ENCODE measurements at regions not wholly inside any gene's neighbourhood (a gene's known extent, or its start where the extent isn't known, plus 50 kb on each side); places are given as distances from the start of the nearest gene placed in this dataset.

- Histone ChIP-seq H3K9me3 (ENCODE audit: control insufficient read depth in 5 of 5, low read length in 5 of 5) (no peaks in the 10 kb centered on the region), H3K27ac (ENCODE audit: low read depth, low read length) (no peak overlapping the region), H3K4me3 (ENCODE audit: low read depth in 1 of 5, low read length in 5 of 5) (no peak overlapping the region), H3K27me3 (ENCODE audit: control insufficient read depth in 5 of 5, insufficient read depth in 4 of 5, low read length in 5 of 5) (no peaks in the 10 kb centered on the region), H3K36me3 (ENCODE audit: control insufficient read depth in 5 of 5, insufficient read depth in 5 of 5, low read length in 5 of 5) (no peaks in the 10 kb centered on the region), H3K4me1 (ENCODE audit: control insufficient read depth in 5 of 5, insufficient read depth in 5 of 5, low read length in 5 of 5) (no peaks in the 10 kb centered on the region), H3K9ac (ENCODE audit: low read length in 5 of 5) (no peak overlapping the region)
Measured at GRCh38 chr14:85909581-85909980, 379.6 kb downstream of the FLRT2 start.

GRCh38 chr14:85907536-85907935 is 377.6 kb downstream of the FLRT2 start:
- Histone ChIP-seq H3K27ac (ENCODE audit: low read depth, low read length) (no peak overlapping the region), H3K9me3 (ENCODE audit: control insufficient read depth in 5 of 5, low read length in 5 of 5) (no peaks in the 10 kb centered on the region), H3K27me3 (ENCODE audit: control insufficient read depth in 5 of 5, insufficient read depth in 4 of 5, low read length in 5 of 5) (no peaks in the 10 kb centered on the region), H3K9ac (ENCODE audit: low read length in 5 of 5) (no peak overlapping the region), H3K4me3 (ENCODE audit: low read depth in 1 of 5, low read length in 5 of 5) (no peak overlapping the region), H3K36me3 (ENCODE audit: control insufficient read depth in 5 of 5, insufficient read depth in 5 of 5, low read length in 5 of 5) (no peaks in the 10 kb centered on the region), H3K4me1 (ENCODE audit: control insufficient read depth in 5 of 5, insufficient read depth in 5 of 5, low read length in 5 of 5) (no peaks in the 10 kb centered on the region)

DNA sequence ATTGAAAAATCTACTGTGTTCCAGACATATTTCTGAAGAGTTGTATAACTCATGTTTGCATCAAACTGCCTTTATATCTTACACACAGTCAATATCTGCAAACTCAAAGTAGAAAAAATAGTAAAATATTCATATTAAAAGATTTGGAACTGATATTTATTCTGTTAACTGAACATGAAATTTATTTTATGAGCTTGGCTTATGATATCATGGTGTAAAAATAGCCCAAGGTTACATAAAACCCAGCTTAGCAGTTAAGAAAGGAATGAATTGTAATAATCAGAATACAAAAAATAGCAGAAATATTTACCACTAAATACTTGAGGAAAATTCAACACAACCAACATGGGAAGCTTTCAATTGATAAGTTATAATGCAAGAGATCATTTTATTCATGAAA is 367.9 kb downstream of the FLRT2 start:
- H3K4me1 ChIP-seq (ENCODE audit: control insufficient read depth in 5 of 5, insufficient read depth in 5 of 5, low read length in 5 of 5), result no peaks in the 10 kb centered on the region
- no peak overlapping the region for H3K4me3 ChIP-seq (ENCODE audit: low read depth in 1 of 5, low read length in 5 of 5)
- H3K27ac ChIP-seq (ENCODE audit: low read depth, low read length), result no peak overlapping the region
- no peak overlapping the region for H3K9ac ChIP-seq (ENCODE audit: low read length in 5 of 5)
- H3K36me3 ChIP-seq (ENCODE audit: control insufficient read depth in 5 of 5, insufficient read depth in 5 of 5, low read length in 5 of 5), result no peaks in the 10 kb centered on the region
- no peaks in the 10 kb centered on the region for H3K27me3 ChIP-seq (ENCODE audit: control insufficient read depth in 5 of 5, insufficient read depth in 4 of 5, low read length in 5 of 5)
- no peaks in the 10 kb centered on the region for H3K9me3 ChIP-seq (ENCODE audit: control insufficient read depth in 5 of 5, low read length in 5 of 5)

DNA sequence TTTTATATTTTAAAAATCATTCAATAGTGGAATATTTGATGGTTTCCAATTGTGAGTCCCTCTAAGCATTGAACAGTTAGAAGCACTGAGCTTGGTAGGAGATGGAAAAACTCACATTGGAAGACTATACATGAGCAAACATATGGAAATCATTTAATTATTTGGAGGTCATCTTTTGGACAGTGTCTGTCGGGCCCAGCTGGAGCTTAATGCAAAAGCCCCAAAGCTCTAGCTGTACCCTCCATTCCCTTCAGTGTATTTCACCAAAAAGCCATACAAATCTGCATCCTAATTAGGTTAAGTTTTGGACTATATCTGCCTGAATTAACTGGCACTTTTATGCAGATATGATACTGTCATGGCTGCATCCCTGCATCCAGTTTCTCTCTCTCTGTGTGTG is 365.7 kb downstream of the FLRT2 start:
- Histone ChIP-seq H3K9ac (ENCODE audit: low read length in 5 of 5) (no peak overlapping the region), H3K4me3 (ENCODE audit: low read depth in 1 of 5, low read length in 5 of 5) (no peak overlapping the region), H3K27ac (ENCODE audit: low read depth, low read length) (no peak overlapping the region), H3K36me3 (ENCODE audit: control insufficient read depth in 5 of 5, insufficient read depth in 5 of 5, low read length in 5 of 5) (no peaks in the 10 kb centered on the region), H3K9me3 (ENCODE audit: control insufficient read depth in 5 of 5, low read length in 5 of 5) (no peaks in the 10 kb centered on the region), H3K27me3 (ENCODE audit: control insufficient read depth in 5 of 5, insufficient read depth in 4 of 5, low read length in 5 of 5) (no peaks in the 10 kb centered on the region), H3K4me1 (ENCODE audit: control insufficient read depth in 5 of 5, insufficient read depth in 5 of 5, low read length in 5 of 5) (no peaks in the 10 kb centered on the region)

GRCh38 chr14:85892251-85892650 is 362.3 kb downstream of the FLRT2 start:
- H3K27me3 ChIP-seq (ENCODE audit: control insufficient read depth in 5 of 5, insufficient read depth in 4 of 5, low read length in 5 of 5), result no peaks in the 10 kb centered on the region
- no peaks in the 10 kb centered on the region for H3K36me3 ChIP-seq (ENCODE audit: control insufficient read depth in 5 of 5, insufficient read depth in 5 of 5, low read length in 5 of 5)
- H3K27ac ChIP-seq (ENCODE audit: low read depth, low read length), result no peak overlapping the region
- no peaks in the 10 kb centered on the region for H3K9me3 ChIP-seq (ENCODE audit: control insufficient read depth in 5 of 5, low read length in 5 of 5)
- H3K9ac ChIP-seq (ENCODE audit: low read length in 5 of 5), result no peak overlapping the region
- H3K4me1 ChIP-seq (ENCODE audit: control insufficient read depth in 5 of 5, insufficient read depth in 5 of 5, low read length in 5 of 5), result no peaks in the 10 kb centered on the region
- H3K4me3 ChIP-seq (ENCODE audit: low read depth in 1 of 5, low read length in 5 of 5), result no peak overlapping the region

DNA sequence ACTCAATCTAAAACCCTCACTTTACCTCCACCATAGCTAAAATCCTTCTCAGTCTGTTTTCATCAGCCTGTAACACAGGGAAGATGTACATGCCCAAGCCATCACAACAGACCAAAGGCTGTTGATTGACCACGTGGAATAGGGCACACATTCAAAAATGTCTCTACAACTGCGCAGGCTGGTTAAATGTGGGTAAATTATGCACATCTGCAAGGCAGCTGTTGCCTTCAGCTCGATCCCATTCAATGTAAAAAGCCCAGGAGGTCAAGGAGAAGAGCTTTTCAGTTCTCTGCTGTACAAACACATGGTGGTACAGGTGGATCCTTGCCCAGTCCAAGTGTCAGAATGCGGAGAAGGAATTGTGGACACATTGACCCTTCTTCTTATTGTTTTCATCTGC is 354.0 kb downstream of the FLRT2 start:
- no peaks in the 10 kb centered on the region for H3K36me3 ChIP-seq (ENCODE audit: control insufficient read depth in 5 of 5, insufficient read depth in 5 of 5, low read length in 5 of 5)
- no peaks in the 10 kb centered on the region for H3K9me3 ChIP-seq (ENCODE audit: control insufficient read depth in 5 of 5, low read length in 5 of 5)
- no peak overlapping the region for H3K27ac ChIP-seq (ENCODE audit: low read depth, low read length)
- no peaks in the 10 kb centered on the region for H3K27me3 ChIP-seq (ENCODE audit: control insufficient read depth in 5 of 5, insufficient read depth in 4 of 5, low read length in 5 of 5)
- no peak overlapping the region for H3K4me3 ChIP-seq (ENCODE audit: low read depth in 1 of 5, low read length in 5 of 5)
- H3K9ac ChIP-seq (ENCODE audit: low read length in 5 of 5), result no peak overlapping the region
- no peaks in the 10 kb centered on the region for H3K4me1 ChIP-seq (ENCODE audit: control insufficient read depth in 5 of 5, insufficient read depth in 5 of 5, low read length in 5 of 5)

GRCh38 chr14:85883101-85883500 is 353.2 kb downstream of the FLRT2 start:
- Histone ChIP-seq H3K27me3 (ENCODE audit: control insufficient read depth in 5 of 5, insufficient read depth in 4 of 5, low read length in 5 of 5) (no peaks in the 10 kb centered on the region), H3K4me1 (ENCODE audit: control insufficient read depth in 5 of 5, insufficient read depth in 5 of 5, low read length in 5 of 5) (no peaks in the 10 kb centered on the region), H3K27ac (ENCODE audit: low read depth, low read length) (no peak overlapping the region), H3K9me3 (ENCODE audit: control insufficient read depth in 5 of 5, low read length in 5 of 5) (no peaks in the 10 kb centered on the region), H3K4me3 (ENCODE audit: low read depth in 1 of 5, low read length in 5 of 5) (no peak overlapping the region), H3K36me3 (ENCODE audit: control insufficient read depth in 5 of 5, insufficient read depth in 5 of 5, low read length in 5 of 5) (no peaks in the 10 kb centered on the region), H3K9ac (ENCODE audit: low read length in 5 of 5) (no peak overlapping the region)

DNA sequence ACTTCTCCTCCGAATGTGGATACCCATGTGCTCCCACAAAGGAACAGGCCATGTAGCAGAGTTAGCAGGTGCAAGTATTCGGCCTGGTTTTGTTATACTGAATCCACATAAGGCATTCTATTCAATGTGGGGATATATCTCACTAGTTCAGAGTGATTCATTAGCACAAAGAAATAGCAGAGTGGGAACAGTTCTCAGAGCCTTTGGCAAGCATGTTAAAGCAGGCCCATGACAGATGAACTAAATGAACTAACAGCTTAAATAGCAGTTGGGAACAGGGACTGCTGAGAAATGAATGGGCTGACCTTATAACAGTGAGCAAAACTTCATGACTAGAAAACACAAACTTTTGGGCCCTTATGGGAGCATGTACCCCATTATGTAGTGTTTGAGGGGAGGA is 352.0 kb downstream of the FLRT2 start:
- H3K4me3 ChIP-seq (ENCODE audit: low read depth in 1 of 5, low read length in 5 of 5), result no peak overlapping the region
- no peaks in the 10 kb centered on the region for H3K36me3 ChIP-seq (ENCODE audit: control insufficient read depth in 5 of 5, insufficient read depth in 5 of 5, low read length in 5 of 5)
- H3K27ac ChIP-seq (ENCODE audit: low read depth, low read length), result no peak overlapping the region
- no peaks in the 10 kb centered on the region for H3K27me3 ChIP-seq (ENCODE audit: control insufficient read depth in 5 of 5, insufficient read depth in 4 of 5, low read length in 5 of 5)
- H3K9me3 ChIP-seq (ENCODE audit: control insufficient read depth in 5 of 5, low read length in 5 of 5), result no peaks in the 10 kb centered on the region
- no peak overlapping the region for H3K9ac ChIP-seq (ENCODE audit: low read length in 5 of 5)
- H3K4me1 ChIP-seq (ENCODE audit: control insufficient read depth in 5 of 5, insufficient read depth in 5 of 5, low read length in 5 of 5), result no peaks in the 10 kb centered on the region

- Histone ChIP-seq H3K4me1 (ENCODE audit: control insufficient read depth in 5 of 5, insufficient read depth in 5 of 5, low read length in 5 of 5) (no peaks in the 10 kb centered on the region), H3K9ac (ENCODE audit: low read length in 5 of 5) (no peak overlapping the region), H3K27ac (ENCODE audit: low read depth, low read length) (no peak overlapping the region), H3K9me3 (ENCODE audit: control insufficient read depth in 5 of 5, low read length in 5 of 5) (no peaks in the 10 kb centered on the region), H3K27me3 (ENCODE audit: control insufficient read depth in 5 of 5, insufficient read depth in 4 of 5, low read length in 5 of 5) (no peaks in the 10 kb centered on the region), H3K36me3 (ENCODE audit: control insufficient read depth in 5 of 5, insufficient read depth in 5 of 5, low read length in 5 of 5) (no peaks in the 10 kb centered on the region), H3K4me3 (ENCODE audit: low read depth in 1 of 5, low read length in 5 of 5) (no peak overlapping the region)
Measured at GRCh38 chr14:85878874-85879273, 348.9 kb downstream of the FLRT2 start.

DNA sequence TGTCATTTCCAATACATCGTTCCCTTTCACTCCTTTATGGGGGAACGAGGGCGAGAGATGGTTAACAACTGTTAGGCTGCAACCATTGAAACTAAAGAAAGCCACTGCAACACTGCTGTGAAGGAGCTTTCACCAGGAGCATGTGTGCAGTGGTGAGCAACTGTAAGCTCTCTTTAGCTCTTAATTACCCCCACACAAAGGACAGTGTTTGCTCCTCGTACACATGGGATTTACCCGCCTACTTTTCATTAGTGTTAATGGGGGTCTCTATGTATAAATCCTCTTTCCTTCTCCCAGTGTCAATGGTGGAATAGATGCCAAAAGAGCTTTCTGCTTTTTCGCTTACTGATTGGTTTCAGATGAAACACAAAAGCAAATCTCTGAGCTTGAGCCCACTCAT is 343.1 kb downstream of the FLRT2 start:
- H3K36me3 ChIP-seq (ENCODE audit: control insufficient read depth in 5 of 5, insufficient read depth in 5 of 5, low read length in 5 of 5), result no peaks in the 10 kb centered on the region
- H3K9me3 ChIP-seq (ENCODE audit: control insufficient read depth in 5 of 5, low read length in 5 of 5), result no peaks in the 10 kb centered on the region
- H3K9ac ChIP-seq (ENCODE audit: low read length in 5 of 5), result no peak overlapping the region
- H3K4me1 ChIP-seq (ENCODE audit: control insufficient read depth in 5 of 5, insufficient read depth in 5 of 5, low read length in 5 of 5), result no peaks in the 10 kb centered on the region
- no peak overlapping the region for H3K27ac ChIP-seq (ENCODE audit: low read depth, low read length)
- no peaks in the 10 kb centered on the region for H3K27me3 ChIP-seq (ENCODE audit: control insufficient read depth in 5 of 5, insufficient read depth in 4 of 5, low read length in 5 of 5)
- H3K4me3 ChIP-seq (ENCODE audit: low read depth in 1 of 5, low read length in 5 of 5), result no peak overlapping the region

GRCh38 chr14:85867450-85867849 is 337.5 kb downstream of the FLRT2 start:
- H3K36me3 ChIP-seq (ENCODE audit: control insufficient read depth in 5 of 5, insufficient read depth in 5 of 5, low read length in 5 of 5), result no peaks in the 10 kb centered on the region
- H3K27ac ChIP-seq (ENCODE audit: low read depth, low read length), result no peak overlapping the region
- no peak overlapping the region for H3K9ac ChIP-seq (ENCODE audit: low read length in 5 of 5)
- H3K27me3 ChIP-seq (ENCODE audit: control insufficient read depth in 5 of 5, insufficient read depth in 4 of 5, low read length in 5 of 5), result no peaks in the 10 kb centered on the region
- H3K4me3 ChIP-seq (ENCODE audit: low read depth in 1 of 5, low read length in 5 of 5), result no peak overlapping the region
- no peaks in the 10 kb centered on the region for H3K9me3 ChIP-seq (ENCODE audit: control insufficient read depth in 5 of 5, low read length in 5 of 5)
- H3K4me1 ChIP-seq (ENCODE audit: control insufficient read depth in 5 of 5, insufficient read depth in 5 of 5, low read length in 5 of 5), result peaks cover 0 to 4% (median 0%) of the 10 kb centered on the region in 5 donors
